Lower leg skin (tissue), 4 donors: ENCODE measurements at regions not wholly inside any gene's neighbourhood (a gene's known extent, or its start where the extent isn't known, plus 50 kb on each side); places are given as distances from the start of the nearest gene placed in this dataset.

Experiments used
- DNase-seq, 2 donors: peaks; one replicate each; pipeline ENCODE4 v3.0.0-alpha.2; 2019; ENCODE audit warnings: low spot score in 2 of 2
- H3K4me3 ChIP-seq: fragments of 200-600 bp; sonication (generic); 2 replicates; pipeline ENCODE4 v1.5.1; 2017; ENCODE audit warnings: mild to moderate bottlenecking, low read depth; ENCODE audit not compliant: poor library complexity, severe bottlenecking
- CTCF ChIP-seq, 3 donors: fragments of 450-650 bp; IDR thresholded peaks; one replicate each; pipeline ENCODE4 v1.5.1; 2016; ENCODE audit warnings: antibody characterized with exemption in 3 of 3, mild to moderate bottlenecking in 3 of 3, moderate library complexity in 2 of 3
- POLR2A ChIP-seq, 2 donors: fragments of 450-650 bp; IDR thresholded peaks; one replicate each; pipeline ENCODE4 v1.6.1; 2016 to 2017; ENCODE audit warnings: antibody characterized with exemption in 2 of 2, mild to moderate bottlenecking in 1 of 2, moderate library complexity in 1 of 2
- WGBS, 2 donors: methylation state at CpG; one replicate each; pipeline ENCODE4 v1.1.5; 2018; 5-methylcytosine and 5-hydroxymethylcytosine counted together
- intact Hi-C: fragments of 100-400 bp; cut with DNase I; formaldehyde crosslinking; loops from one replicate; pipeline ENCODE4 v1.15.0; 2023; ENCODE audit warnings: low total_unique reads

- no peak for DNase-seq
- H3K4me3 ChIP-seq: no peak overlapping the region
- 0 to 2% methylated on average over 2 of the region's 2 CpGs for WGBS, 2 donors
- intact Hi-C loops: no loop called here
- TF ChIP-seq CTCF (IDR thresholded peaks at IDR 0.05): no peak
- TF ChIP-seq POLR2A (IDR thresholded peaks at IDR 0.05): no peak
These were observed 108.8 kb upstream of the LHX5 start for GRCh38 chr12:113580437-113580836.

- no peak for DNase-seq
- intact Hi-C loops: no loop called here
- no peak overlapping the region for H3K4me3 ChIP-seq
- WGBS, 2 donors: 37% methylated on average over 7 of the region's 7 CpGs
- TF ChIP-seq POLR2A (IDR thresholded peaks at IDR 0.05) (no peak), CTCF (IDR thresholded peaks at IDR 0.05) (no peak)
These were observed 105.9 kb upstream of the LHX5 start for GRCh38 chr12:113577464-113578129.

DNA sequence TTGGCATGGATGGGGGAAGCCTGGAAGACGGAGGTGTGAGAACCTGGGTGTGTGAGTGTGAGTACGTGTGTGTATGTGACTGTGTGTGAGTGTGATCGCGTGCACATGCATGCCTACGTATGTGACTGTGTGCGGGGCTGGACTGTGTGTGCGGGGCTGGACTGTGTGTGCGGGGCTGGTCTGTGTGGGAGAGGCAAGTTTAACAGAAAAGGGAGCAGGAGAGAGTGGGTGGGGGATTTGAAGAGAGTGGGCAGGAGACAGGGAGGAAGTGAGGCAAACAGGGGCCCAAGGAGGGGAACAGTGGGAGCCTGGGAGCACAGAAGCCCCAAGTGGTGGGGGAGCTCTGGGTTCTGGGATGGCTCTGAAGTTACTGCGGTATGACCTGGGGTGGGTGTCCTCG is 103.7 kb upstream of the LHX5 start:
- H3K4me3 ChIP-seq: no peak overlapping the region
- WGBS, 2 donors: 75 to 78% methylated on average over 10 of the region's 10 CpGs
- DNase-seq: no peak
- intact Hi-C loops: no loop called here
- no peak for TF ChIP-seq POLR2A (IDR thresholded peaks at IDR 0.05)
- no peak for TF ChIP-seq CTCF (IDR thresholded peaks at IDR 0.05)

DNA sequence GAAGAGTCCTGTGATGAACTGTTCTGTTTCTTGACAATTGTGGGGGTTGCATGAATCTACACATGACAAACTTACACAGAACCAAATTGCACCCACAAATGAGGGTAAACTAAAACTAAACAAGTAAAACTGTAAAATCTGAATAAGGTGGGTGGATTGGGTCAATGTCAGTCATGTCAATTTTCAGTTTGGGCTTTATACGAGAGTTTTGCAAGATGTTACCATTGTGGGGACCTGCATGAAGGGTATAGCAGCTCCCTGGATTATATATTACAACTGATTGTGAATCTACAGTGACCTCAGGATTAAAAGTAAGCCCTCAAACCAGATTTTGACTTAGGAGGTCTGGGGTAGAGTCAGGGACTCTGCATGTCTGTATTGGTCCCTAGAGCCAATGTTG is 101.5 kb upstream of the LHX5 start:
- TF ChIP-seq POLR2A (IDR thresholded peaks at IDR 0.05) (no peak), CTCF (IDR thresholded peaks at IDR 0.05) (no peak)
- intact Hi-C loops: no loop called here
- WGBS, 2 donors: 87 to 89% methylated on average over 1 of the region's 1 CpG
- H3K4me3 ChIP-seq: no peak overlapping the region
- DNase-seq: no peak

GRCh38 chr12:113571713-113572112 is 100.0 kb upstream of the LHX5 start:
- H3K4me3 ChIP-seq: no peak overlapping the region
- TF ChIP-seq POLR2A (IDR thresholded peaks at IDR 0.05) (no peak), CTCF (IDR thresholded peaks at IDR 0.05) (no peak)
- 65 to 69% methylated on average over 3 of the region's 3 CpGs for WGBS, 2 donors
- intact Hi-C loops: loop anchor here (1.0 kb wide), 1 partner anchor 28 kb away; no protein-coding TSS in a partner anchor
- no peak for DNase-seq

- no peak for DNase-seq
- no peak overlapping the region for H3K4me3 ChIP-seq
- intact Hi-C loops: no loop called here
- WGBS, 2 donors: 48 to 57% methylated on average over 14 to 17 of the region's 17 CpGs
- TF ChIP-seq CTCF (IDR thresholded peaks at IDR 0.05): no peak
- no peak for TF ChIP-seq POLR2A (IDR thresholded peaks at IDR 0.05)
These were observed 98.1 kb upstream of the LHX5 start for GRCh38 chr12:113569806-113570205.
